IMR-90 (cell line): ENCODE measurements at regions not wholly inside any gene's neighbourhood (a gene's known extent, or its start where the extent isn't known, plus 50 kb on each side); places are given as distances from the start of the nearest gene placed in this dataset.

Source experiments
- ATAC-seq: fragments of 200-7000 bp; cut with Tn5 transposase; 2 replicates; pipeline ENCODE4 v1.9.1; 2020; ENCODE audit warnings: low read depth, mild to moderate bottlenecking, moderate library complexity
- BruUV-seq: library from RNA; stranded (reverse); fragments of 400-500 nt; replicated peaks from 2 replicates; lab custom pipeline; 2021; lab: Mats Ljungman, UMichigan
- CTCF ChIA-PET: fragments of 300-600 bp; formaldehyde crosslinking; extraction: SDS; loops from one replicate; lab custom pipeline; 2021; ENCODE audit warnings: antibody characterized with exemption; lab: Yijun Ruan, JAX
- POLR2A ChIA-PET: fragments of 300-600 bp; sonication (Branson Sonifier 250); formaldehyde crosslinking; loops from one replicate; lab custom pipeline; 2022; ENCODE audit warnings: antibody characterized with exemption; ENCODE audit not compliant: unreplicated experiment; lab: Charles Lee
- DNase-seq: peaks from one replicate; pipeline ENCODE4 v3.0.0; 2013
- H2AFZ ChIP-seq: replicated peaks from 2 replicates; pipeline ENCODE3; 2013; ENCODE audit warnings: low read length, mild to moderate bottlenecking; ENCODE audit not compliant: poor library complexity
- H2AK5ac ChIP-seq: 2 replicates; pipeline ENCODE4 v1.6.1; 2013; ENCODE audit warnings: low read depth, low read length, inconsistent platforms
- H2AK9ac ChIP-seq: replicated peaks from 2 replicates; pipeline ENCODE3; 2013; ENCODE audit warnings: mild to moderate bottlenecking, low read depth, low read length, moderate library complexity; ENCODE audit not compliant: poor library complexity
- H2BK120ac ChIP-seq: 2 replicates; pipeline ENCODE4 v1.6.1; 2013; ENCODE audit warnings: low read depth, low read length, inconsistent platforms
- H2BK15ac ChIP-seq: 3 replicates; pipeline ENCODE4 v1.6.1; 2013; ENCODE audit warnings: low read depth, low read length, inconsistent platforms
- H2BK20ac ChIP-seq: 2 replicates; pipeline ENCODE4 v1.6.1; 2013; ENCODE audit warnings: low read depth, mild to moderate bottlenecking, inconsistent platforms, low read length, moderate library complexity
- H2BK5ac ChIP-seq: 2 replicates; pipeline ENCODE4 v1.6.1; 2013; ENCODE audit warnings: mild to moderate bottlenecking, low read depth, low read length, inconsistent platforms; ENCODE audit not compliant: poor library complexity, severe bottlenecking
- H3K14ac ChIP-seq: replicated peaks from 2 replicates; pipeline ENCODE4 v1.6.1; 2013; ENCODE audit warnings: low read depth, low read length, inconsistent platforms
- H3K18ac ChIP-seq: 2 replicates; pipeline ENCODE4 v1.6.1; 2013; ENCODE audit warnings: low read depth, low read length, control low read depth
- H3K23ac ChIP-seq: 2 replicates; pipeline ENCODE4 v1.6.1; 2013; ENCODE audit warnings: low read depth, low read length, inconsistent platforms
- H3K27ac ChIP-seq: 2 replicates; pipeline ENCODE4 v1.5.1; 2013; ENCODE audit warnings: mild to moderate bottlenecking, control low read depth, low read length; ENCODE audit not compliant: insufficient read depth
- H3K27me3 ChIP-seq: 2 replicates; pipeline ENCODE4 v1.6.1; 2013; ENCODE audit warnings: low read length; ENCODE audit not compliant: control insufficient read depth, insufficient read depth
- H3K36me3 ChIP-seq: 2 replicates; pipeline ENCODE4 v1.6.1; 2013; ENCODE audit warnings: low read length, mixed read lengths; ENCODE audit not compliant: control insufficient read depth, insufficient read depth
- H3K4ac ChIP-seq: 2 replicates; pipeline ENCODE4 v1.6.1; 2013; ENCODE audit warnings: low read depth, low read length, inconsistent platforms
- H3K4me1 ChIP-seq: 2 replicates; pipeline ENCODE4 v1.6.1; 2013; ENCODE audit warnings: low read length, mixed read lengths; ENCODE audit not compliant: control insufficient read depth, insufficient read depth
- H3K4me2 ChIP-seq: 2 replicates; pipeline ENCODE4 v1.6.1; 2013; ENCODE audit warnings: low read depth, mild to moderate bottlenecking, control low read depth, low read length, moderate library complexity
- H3K4me3 ChIP-seq: 2 replicates; pipeline ENCODE4 v1.5.1; 2013; ENCODE audit warnings: low read depth, mild to moderate bottlenecking, control low read depth, low read length, moderate library complexity; ENCODE audit not compliant: insufficient read depth
- H3K56ac ChIP-seq: 2 replicates; pipeline ENCODE4 v1.6.1; 2013; ENCODE audit warnings: low read length, inconsistent platforms; ENCODE audit not compliant: insufficient read depth; ENCODE audit errors: extremely low read depth
- H3K79me1 ChIP-seq, 2 experiments: 2 replicates each; pipeline ENCODE4 v1.6.1; 2013; ENCODE audit warnings: low read length in 2 of 2, inconsistent platforms in 1 of 2, low read depth in 1 of 2
- H3K9ac ChIP-seq: 2 replicates; pipeline ENCODE4 v1.6.1; 2013; ENCODE audit warnings: low read depth, low read length, control low read depth
- H3K9me1 ChIP-seq: 2 replicates; pipeline ENCODE4 v1.6.1; 2013; ENCODE audit warnings: low read length, inconsistent platforms; ENCODE audit not compliant: insufficient read depth
- H3K9me3 ChIP-seq: 2 replicates; pipeline ENCODE4 v1.6.1; 2013; ENCODE audit warnings: low read length; ENCODE audit not compliant: control insufficient read depth, insufficient read depth
- H4K20me1 ChIP-seq: 2 replicates; pipeline ENCODE4 v1.6.1; 2013; ENCODE audit warnings: low read length, inconsistent platforms; ENCODE audit not compliant: insufficient read depth
- H4K5ac ChIP-seq: 2 replicates; pipeline ENCODE4 v1.6.1; 2013; ENCODE audit warnings: mild to moderate bottlenecking, low read depth, low read length, control low read depth
- H4K8ac ChIP-seq, 2 experiments: 2 replicates each; pipeline ENCODE4 v1.6.1; 2013; ENCODE audit warnings: low read depth in 2 of 2, low read length in 2 of 2, control low read depth in 1 of 2, inconsistent platforms in 1 of 2
- H4K91ac ChIP-seq: 2 replicates; pipeline ENCODE4 v1.6.1; 2013; ENCODE audit warnings: low read depth, low read length, inconsistent platforms; ENCODE audit not compliant: insufficient read depth
- BHLHE40 ChIP-seq: fragments of 150-350 bp; IDR thresholded peaks from 2 replicates; pipeline ENCODE4 v1.6.1; 2016; ENCODE audit warnings: mild to moderate bottlenecking, low read depth, low read length
- CEBPB ChIP-seq: IDR thresholded peaks from 2 replicates; pipeline ENCODE4 v1.6.1; 2012; ENCODE audit warnings: low read depth, low read length, improper control_type of control experiment
- CTCF ChIP-seq: conservative IDR thresholded peaks from 2 replicates; pipeline ENCODE4 v1.5.1; 2012; ENCODE audit warnings: mild to moderate bottlenecking, low read depth, low read length, improper control_type of control experiment
- ELK1 ChIP-seq: fragments of 150-350 bp; IDR thresholded peaks from 2 replicates; pipeline ENCODE4 v1.6.1; 2016; ENCODE audit warnings: low read depth, mild to moderate bottlenecking, low read length, moderate library complexity, borderline replicate concordance
- FOS ChIP-seq: fragments of 150-350 bp; IDR thresholded peaks from 2 replicates; pipeline ENCODE4 v1.6.1; 2016; ENCODE audit warnings: low read depth, low read length
- MAFK ChIP-seq: IDR thresholded peaks from 2 replicates; pipeline ENCODE4 v1.6.1; 2012; ENCODE audit warnings: low read depth, low read length, improper control_type of control experiment
- MAZ ChIP-seq: IDR thresholded peaks from 2 replicates; pipeline ENCODE4 v1.6.1; 2012; ENCODE audit warnings: low read depth, mild to moderate bottlenecking, low read length, improper control_type of control experiment, moderate library complexity, borderline replicate concordance
- MXI1 ChIP-seq: IDR thresholded peaks from 2 replicates; pipeline ENCODE4 v1.6.1; 2012; ENCODE audit warnings: low read depth, mild to moderate bottlenecking, low read length, moderate library complexity, borderline replicate concordance
- NFE2L2 ChIP-seq: fragments of 150-350 bp; IDR thresholded peaks from 2 replicates; pipeline ENCODE4 v1.6.1; 2016; ENCODE audit warnings: low read depth, mild to moderate bottlenecking, low read length
- POLR2A ChIP-seq: IDR thresholded peaks from 2 replicates; pipeline ENCODE4 v1.6.1; 2012; ENCODE audit warnings: mild to moderate bottlenecking, low read depth, low read length
- RAD21 ChIP-seq: IDR thresholded peaks from 2 replicates; pipeline ENCODE4 v1.6.1; 2012; ENCODE audit warnings: low read length, improper control_type of control experiment
- RCOR1 ChIP-seq: IDR thresholded peaks from 2 replicates; pipeline ENCODE4 v1.6.1; 2012; ENCODE audit warnings: mild to moderate bottlenecking, low read length, improper control_type of control experiment; ENCODE audit not compliant: insufficient replicate concordance
- RFX5 ChIP-seq: IDR thresholded peaks from 2 replicates; pipeline ENCODE4 v1.8.0; 2012; ENCODE audit warnings: low read depth, mild to moderate bottlenecking, low read length, moderate library complexity
- SMC3 ChIP-seq: fragments of 150-350 bp; IDR thresholded peaks from 2 replicates; pipeline ENCODE4 v1.6.1; 2016; ENCODE audit warnings: low read depth, mild to moderate bottlenecking, antibody characterized with exemption, low read length, moderate library complexity
- USF2 ChIP-seq: fragments of 150-350 bp; IDR thresholded peaks from 2 replicates; pipeline ENCODE4 v1.6.1; 2017; ENCODE audit warnings: mild to moderate bottlenecking, antibody characterized with exemption, low read length, low read depth
- WGBS, 2 experiments: methylation state at CpG; one replicate each; pipeline versions ENCODE4 v1.1.5 to v1.1.7; 2013; ENCODE audit warnings: missing lambda C conversion rate in 2 of 2; ENCODE audit not compliant: insufficient read length in 1 of 2; ENCODE audit errors: extremely low coverage in 2 of 2; 5-methylcytosine and 5-hydroxymethylcytosine counted together
- dilution Hi-C: fragments of 300-500 bp; cut with HindIII; formaldehyde crosslinking; loops from one replicate; pipeline ENCODE4 v1.14.3; 2018; ENCODE audit warnings: low sequenced_read_pairs; ENCODE audit not compliant: unreplicated experiment
- in situ Hi-C: fragments of 300-500 bp; cut with MboI; formaldehyde crosslinking; loops from 3 replicates; pipeline ENCODE4 v1.14.3; 2019; ENCODE audit warnings: low sequenced_read_pairs, inconsistent platforms, mixed read lengths
- intact Hi-C: fragments of 100-400 bp; cut with micrococcal nuclease; formaldehyde crosslinking; loops from 2 replicates; pipeline ENCODE4 v1.10.0; 2022

GRCh38 chr9:103371152-103371551 lies 376.0 kb downstream of the CYLC2 start:
- WGBS, 2 experiments: no CpG with 5 or more reads among the region's 5 CpGs
- no peaks in the 10 kb centered on the region for H3K9me1 ChIP-seq
- H3K9me3 ChIP-seq: peaks cover 2% of the 10 kb centered on the region; the same call in 1 of the 2 replicates
- no peak overlapping the region for H3K9ac ChIP-seq
- no peaks in the 10 kb centered on the region for H3K4me1 ChIP-seq
- H4K5ac ChIP-seq: no peak overlapping the region
- no peak overlapping the region for H2AK5ac ChIP-seq
- no peak overlapping the region for H3K18ac ChIP-seq
- H3K56ac ChIP-seq: no peak overlapping the region
- no peak overlapping the region for H3K27ac ChIP-seq
- no peak overlapping the region for H4K8ac ChIP-seq
- H4K20me1 ChIP-seq: no peaks in the 10 kb centered on the region
- no peak overlapping the region for H2AK9ac ChIP-seq
- DNase-seq (no peak), ATAC-seq (no peak)
- H3K4ac ChIP-seq: no peak overlapping the region
- ChIA-PET POLR2A (no interaction called here), CTCF (no interaction called here)
- no peak overlapping the region for H2BK120ac ChIP-seq
- no peak overlapping the region for H2BK20ac ChIP-seq
- H3K79me1 ChIP-seq: no peaks in the 10 kb centered on the region
- H3K27me3 ChIP-seq: no peaks in the 10 kb centered on the region
- no peak overlapping the region for H3K14ac ChIP-seq
- in situ Hi-C loops (no loop called here), intact Hi-C loops (no loop called here), dilution Hi-C loops (no loop called here)
- no peak overlapping the region for H2BK15ac ChIP-seq
- H2AFZ ChIP-seq: no peak overlapping the region
- no peaks in the 10 kb centered on the region for H3K36me3 ChIP-seq
- H3K4me2 ChIP-seq: no peak overlapping the region
- no peak overlapping the region for H3K23ac ChIP-seq
- no TSS peak for BruUV-seq
- H4K91ac ChIP-seq: no peak overlapping the region
- TF ChIP-seq BHLHE40 (no peak), SMC3 (no peak), FOS (no peak), MAZ (no peak), MXI1 (no peak), ELK1 (no peak), MAFK (no peak), NFE2L2 (no peak), RCOR1 (no peak), CTCF (no peak), POLR2A (no peak), RAD21 (no peak), CEBPB (no peak), RFX5 (no peak), USF2 (no peak)
- H3K4me3 ChIP-seq: no peak overlapping the region
- H2BK5ac ChIP-seq: no peak overlapping the region
